Suprapubic skin (tissue), 4 donors: ENCODE measurements at regions not wholly inside any gene's neighbourhood (a gene's known extent, or its start where the extent isn't known, plus 50 kb on each side); places are given as distances from the start of the nearest gene placed in this dataset.

Source experiments
- CTCF ChIP-seq, 2 donors: fragments of 200-600 bp in 1 of 2; fragments of 450-650 bp in 1 of 2; sonication (generic) in 1 of 2; IDR thresholded peaks; one replicate each; pipeline ENCODE4 v1.5.1; 2016 to 2019; ENCODE audit warnings: antibody characterized with exemption in 2 of 2, mild to moderate bottlenecking in 1 of 2, moderate library complexity in 1 of 2
- POLR2A ChIP-seq, 2 donors: fragments of 450-650 bp; IDR thresholded peaks; one replicate each; pipeline ENCODE4 v1.6.1; 2017; ENCODE audit warnings: antibody characterized with exemption in 2 of 2, mild to moderate bottlenecking in 2 of 2, moderate library complexity in 2 of 2
- POLR2AphosphoS5 ChIP-seq, 3 donors: sonication (generic); formaldehyde crosslinking; IDR thresholded peaks; one replicate each; pipeline ENCODE4 v1.6.1; 2017; ENCODE audit warnings: antibody characterized with exemption in 3 of 3

- TF ChIP-seq POLR2AphosphoS5 (IDR thresholded peaks at IDR 0.05), result no peak
- TF ChIP-seq CTCF (IDR thresholded peaks at IDR 0.05), result no peak
- no peak for TF ChIP-seq POLR2A (IDR thresholded peaks at IDR 0.05)
These were observed 1060.6 kb downstream of the STIM2 start for GRCh38 chr4:27921231-27921630.
